Esophagus squamous epithelium (tissue), 5 donors: ENCODE measurements at regions not wholly inside any gene's neighbourhood (a gene's known extent, or its start where the extent isn't known, plus 50 kb on each side); places are given as distances from the start of the nearest gene placed in this dataset.

ENCODE experiments used
- DNase-seq: peaks from one replicate; lab custom pipeline; 2025; lab: John Stamatoyannopoulos, UW
- H3K27ac ChIP-seq, 4 donors: fragments of 200-600 bp; sonication (generic); one replicate each; pipeline ENCODE4 v1.5.1; 2016 to 2019; ENCODE audit warnings: mild to moderate bottlenecking in 1 of 4
- H3K27me3 ChIP-seq, 4 donors: fragments of 200-600 bp; sonication (generic); 1 replicate in 3 of 4; 2 replicates in 1 of 4; pipeline versions ENCODE4 v1.5.1 to v1.6.0; 2017 to 2021; ENCODE audit warnings: antibody characterized with exemption in 1 of 4
- H3K36me3 ChIP-seq, 3 donors: fragments of 200-600 bp; sonication (generic); one replicate each; pipeline ENCODE4 v1.5.1; 2016 to 2019
- H3K4me1 ChIP-seq, 3 donors: fragments of 200-600 bp; sonication (generic); one replicate each; pipeline ENCODE4 v1.5.1; 2017 to 2019
- H3K4me3 ChIP-seq, 4 donors: fragments of 200-600 bp; sonication (generic); 1 replicate in 3 of 4; 2 replicates in 1 of 4; pipeline ENCODE4 v1.5.1; 2016 to 2019; ENCODE audit warnings: mild to moderate bottlenecking in 2 of 4, moderate library complexity in 1 of 4
- H3K9me3 ChIP-seq, 3 donors: fragments of 200-600 bp; sonication (generic); one replicate each; pipeline ENCODE4 v1.5.1; 2016 to 2019
- POLR2A ChIP-seq, 4 donors: fragments of 450-650 bp; IDR thresholded peaks; one replicate each; pipeline ENCODE4 v1.6.1; 2017; ENCODE audit warnings: antibody characterized with exemption in 4 of 4, mild to moderate bottlenecking in 4 of 4, moderate library complexity in 3 of 4
- WGBS, 2 donors: methylation state at CpG; one replicate each; pipeline ENCODE4 v1.1.5; 2018; 5-methylcytosine and 5-hydroxymethylcytosine counted together
- intact Hi-C: fragments of 100-400 bp; cut with DNase I; formaldehyde crosslinking; loops from one replicate; pipeline ENCODE4 v1.15.0; 2022
- TF ChIP-seq, protein P1 (sequence below), 6 experiments: fragments of 450-650 bp in 4 of 6; fragments of 200-600 bp in 2 of 6; sonication (generic) in 2 of 6; IDR thresholded peaks; one replicate each; pipeline ENCODE4 v1.5.1; 2016 to 2019; ENCODE audit warnings: antibody characterized with exemption in 6 of 6, mild to moderate bottlenecking in 4 of 6, moderate library complexity in 4 of 6
- donor health status: DM: yes; HTN: yes; CAD: no.

DNA sequence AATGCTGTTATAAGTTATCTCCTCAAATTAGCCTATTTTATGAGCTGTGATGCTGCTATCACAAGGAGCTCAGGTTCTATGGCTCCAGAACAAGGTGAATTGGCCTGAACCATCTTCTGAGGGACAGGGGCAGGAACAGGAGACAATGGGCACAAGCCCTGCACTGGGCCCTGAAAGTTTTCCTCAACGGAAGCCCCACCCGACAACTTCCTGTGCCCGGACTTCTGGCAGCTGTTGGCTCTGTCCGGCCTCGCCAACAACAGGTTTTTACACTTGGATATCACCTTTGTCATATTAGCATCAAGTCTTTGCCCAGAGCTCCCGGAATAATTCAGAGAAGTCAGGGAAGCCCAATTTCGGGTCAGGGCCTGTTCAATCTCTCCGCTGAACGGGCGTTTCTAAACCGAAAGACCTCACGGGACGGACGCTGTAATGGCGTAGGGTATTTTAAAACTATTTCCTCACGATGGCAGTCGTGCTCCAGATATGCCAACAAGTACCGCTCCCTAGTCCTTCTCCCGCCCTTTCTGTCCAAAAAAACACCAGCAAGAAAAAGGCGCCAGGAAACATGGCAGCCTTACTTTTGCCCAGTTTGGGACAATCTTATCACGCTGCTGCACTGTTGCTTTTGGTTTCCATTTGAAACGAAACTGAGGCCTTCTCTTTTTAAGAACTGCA lies 201.0 kb upstream of the STK26 start:
- H3K4me3 ChIP-seq = peak overlapping the region in 2 of 4 donors; percentile 49 to 62
- H3K4me1 ChIP-seq = peaks cover 0 to 3% (median 0%) of the 10 kb centered on the region in 3 donors
- DNase-seq = peak; percentile 8
- intact Hi-C loops = no loop called here
- no peaks in the 10 kb centered on the region for H3K27me3 ChIP-seq
- WGBS, 2 donors = 39 to 74% methylated on average over 11 to 19 of the region's 22 CpGs
- H3K36me3 ChIP-seq = no peaks in the 10 kb centered on the region
- H3K9me3 ChIP-seq = no peaks in the 10 kb centered on the region
- H3K27ac ChIP-seq = peak overlapping the region in 3 of 4 donors; percentile 58 to 84 (median 83)
- TF ChIP-seq, protein P1, sequence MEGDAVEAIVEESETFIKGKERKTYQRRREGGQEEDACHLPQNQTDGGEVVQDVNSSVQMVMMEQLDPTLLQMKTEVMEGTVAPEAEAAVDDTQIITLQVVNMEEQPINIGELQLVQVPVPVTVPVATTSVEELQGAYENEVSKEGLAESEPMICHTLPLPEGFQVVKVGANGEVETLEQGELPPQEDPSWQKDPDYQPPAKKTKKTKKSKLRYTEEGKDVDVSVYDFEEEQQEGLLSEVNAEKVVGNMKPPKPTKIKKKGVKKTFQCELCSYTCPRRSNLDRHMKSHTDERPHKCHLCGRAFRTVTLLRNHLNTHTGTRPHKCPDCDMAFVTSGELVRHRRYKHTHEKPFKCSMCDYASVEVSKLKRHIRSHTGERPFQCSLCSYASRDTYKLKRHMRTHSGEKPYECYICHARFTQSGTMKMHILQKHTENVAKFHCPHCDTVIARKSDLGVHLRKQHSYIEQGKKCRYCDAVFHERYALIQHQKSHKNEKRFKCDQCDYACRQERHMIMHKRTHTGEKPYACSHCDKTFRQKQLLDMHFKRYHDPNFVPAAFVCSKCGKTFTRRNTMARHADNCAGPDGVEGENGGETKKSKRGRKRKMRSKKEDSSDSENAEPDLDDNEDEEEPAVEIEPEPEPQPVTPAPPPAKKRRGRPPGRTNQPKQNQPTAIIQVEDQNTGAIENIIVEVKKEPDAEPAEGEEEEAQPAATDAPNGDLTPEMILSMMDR (IDR thresholded peaks at IDR 0.05) = peak in 3 of 6 experiments; percentile 34 to 78 (median 46)
- no peak for TF ChIP-seq POLR2A (IDR thresholded peaks at IDR 0.05)

DNA sequence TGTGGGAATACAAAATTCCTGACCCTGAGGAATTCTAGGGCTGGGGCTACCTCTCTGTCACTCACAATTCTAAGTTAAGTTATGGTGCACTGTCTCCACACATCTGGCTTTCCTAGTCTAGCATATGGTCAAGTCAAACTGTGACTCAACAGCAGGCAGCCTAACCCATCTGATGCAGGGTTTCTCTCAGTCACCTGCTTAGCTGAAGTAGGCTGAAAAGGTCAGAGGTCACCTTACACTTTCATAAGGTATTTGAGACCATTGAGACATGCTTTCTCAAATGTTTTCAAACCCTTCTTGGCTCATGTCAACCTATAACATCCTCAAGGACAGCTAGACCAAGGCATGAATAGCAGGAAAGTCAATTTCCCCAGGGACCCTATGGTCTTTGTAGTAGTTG lies 196.5 kb upstream of the STK26 start:
- TF ChIP-seq, protein P1 (IDR thresholded peaks at IDR 0.05) = no peak
- no peak for TF ChIP-seq POLR2A (IDR thresholded peaks at IDR 0.05)

DNA sequence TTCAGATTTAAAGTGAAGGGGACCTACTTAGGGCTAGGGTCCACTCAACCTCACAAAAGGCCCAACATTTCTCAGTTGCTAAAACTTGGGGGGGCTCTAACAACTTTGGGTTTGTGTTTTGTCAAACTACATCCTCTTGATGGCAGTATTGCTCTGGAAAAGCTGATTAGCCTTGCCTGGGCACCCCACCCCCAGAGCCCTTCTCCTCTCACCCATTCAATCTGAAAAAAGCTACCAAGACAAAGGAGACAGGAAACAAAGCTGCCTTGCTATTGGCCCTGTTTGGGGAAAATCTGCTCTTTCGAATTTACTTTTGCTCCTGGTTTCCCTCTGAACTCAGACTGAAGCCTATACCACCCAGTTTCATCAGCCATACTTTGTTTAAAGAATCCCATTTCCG lies 195.2 kb upstream of the STK26 start:
- no peak for DNase-seq
- H3K36me3 ChIP-seq = no peaks in the 10 kb centered on the region
- 55 to 58% methylated on average over 2 of the region's 2 CpGs for WGBS, 2 donors
- H3K4me1 ChIP-seq = no peaks in the 10 kb centered on the region
- H3K27ac ChIP-seq = no peak overlapping the region
- no peak for TF ChIP-seq POLR2A (IDR thresholded peaks at IDR 0.05)
- TF ChIP-seq, protein P1 (IDR thresholded peaks at IDR 0.05) = no peak
- H3K9me3 ChIP-seq = no peaks in the 10 kb centered on the region
- no peak overlapping the region for H3K4me3 ChIP-seq
- intact Hi-C loops = no loop called here
- H3K27me3 ChIP-seq = no peaks in the 10 kb centered on the region

More for the DNA sequence above, 196.5 kb upstream of the STK26 start:
- Histone ChIP-seq H3K36me3 (no peaks in the 10 kb centered on the region), H3K27ac (no peak overlapping the region), H3K4me3 (no peak overlapping the region), H3K4me1 (peaks cover 0 to 3% (median 0%) of the 10 kb centered on the region in 3 donors), H3K27me3 (no peaks in the 10 kb centered on the region), H3K9me3 (no peaks in the 10 kb centered on the region)
- no peak for DNase-seq
- intact Hi-C loops = no loop called here

DNA sequence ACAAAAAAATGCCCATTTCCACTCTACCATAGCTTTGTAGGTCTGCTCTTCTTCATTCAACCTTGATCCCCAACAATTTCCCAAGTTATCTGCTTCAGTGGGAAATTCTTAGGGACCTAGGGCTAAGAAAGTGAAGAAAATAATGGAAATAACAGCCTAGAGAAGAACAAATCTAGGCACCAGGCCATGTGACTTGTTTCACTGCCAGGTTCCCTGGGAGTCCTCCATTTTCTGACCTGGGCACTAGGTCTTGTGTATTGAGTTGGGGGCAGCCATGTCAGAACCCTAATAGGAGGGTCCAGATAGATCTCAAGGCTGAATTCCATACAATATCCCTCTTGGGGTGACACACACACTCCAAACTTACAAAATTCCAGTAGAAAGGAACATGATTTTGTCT lies 194.6 kb upstream of the STK26 start:
- H3K4me1 ChIP-seq = no peaks in the 10 kb centered on the region
- H3K27me3 ChIP-seq = no peaks in the 10 kb centered on the region
- H3K4me3 ChIP-seq = no peak overlapping the region
- intact Hi-C loops = no loop called here
- H3K27ac ChIP-seq = no peak overlapping the region
- H3K36me3 ChIP-seq = no peaks in the 10 kb centered on the region
- no peak for DNase-seq
- TF ChIP-seq, protein P1 (IDR thresholded peaks at IDR 0.05) = no peak
- TF ChIP-seq POLR2A (IDR thresholded peaks at IDR 0.05) = no peak
- H3K9me3 ChIP-seq = no peaks in the 10 kb centered on the region

DNA sequence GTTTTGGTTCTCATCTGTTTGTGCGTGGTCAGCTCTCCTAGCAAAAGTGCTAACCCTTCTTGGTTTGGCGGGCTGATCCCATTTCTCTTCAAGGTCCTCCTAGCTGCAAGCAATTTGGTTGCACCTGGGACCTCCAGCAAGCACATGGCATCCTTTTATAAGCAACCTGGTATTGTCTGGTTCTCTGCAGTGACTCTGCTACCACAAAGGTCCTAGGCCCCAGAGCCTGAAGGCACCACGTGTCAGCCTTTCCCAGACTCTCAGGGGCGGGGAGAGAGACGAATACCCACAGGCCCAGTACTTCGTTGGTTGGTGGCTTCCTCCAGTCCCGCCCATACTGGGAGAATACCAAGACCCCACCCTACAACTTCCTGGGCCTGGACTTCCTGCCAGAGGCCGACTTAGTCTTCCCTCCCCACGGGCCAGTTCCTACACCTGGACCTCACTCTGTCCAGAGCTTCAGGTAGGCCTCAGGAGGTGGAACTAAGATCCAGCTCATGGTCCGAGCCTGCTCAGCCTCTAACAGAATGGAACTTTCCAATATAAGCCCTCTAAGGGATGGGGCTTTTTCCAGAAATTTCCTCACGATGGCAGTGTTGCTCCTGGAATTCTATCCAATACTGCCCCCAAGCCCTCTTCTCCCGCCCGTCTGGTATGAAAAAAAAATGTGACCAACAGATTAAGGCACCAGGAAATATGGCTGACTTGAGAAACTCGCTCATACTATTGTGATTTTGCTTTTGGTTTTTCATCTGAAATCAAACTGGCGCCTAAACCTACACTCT lies 192.5 kb upstream of the STK26 start:
- intact Hi-C loops = no loop called here
- TF ChIP-seq, protein P1 (IDR thresholded peaks at IDR 0.05) = peak in 5 of 6 experiments; percentile 17 to 58 (median 51)
- no peak for TF ChIP-seq POLR2A (IDR thresholded peaks at IDR 0.05)
- H3K4me1 ChIP-seq = no peaks in the 10 kb centered on the region
- DNase-seq = no peak
- H3K4me3 ChIP-seq = peak overlapping the region in 2 of 4 donors; percentile 11 to 55
- 40 to 58% methylated on average over 7 to 14 of the region's 15 CpGs for WGBS, 2 donors
- peak overlapping the region in 3 of 4 donors; percentile 35 to 61 (median 36) for H3K27ac ChIP-seq
- no peaks in the 10 kb centered on the region for H3K9me3 ChIP-seq
- no peaks in the 10 kb centered on the region for H3K36me3 ChIP-seq
- H3K27me3 ChIP-seq = no peaks in the 10 kb centered on the region
